Liver (tissue), 8 donors: ENCODE measurements at regions not wholly inside any gene's neighbourhood (a gene's known extent, or its start where the extent isn't known, plus 50 kb on each side); places are given as distances from the start of the nearest gene placed in this dataset.

ENCODE experiments used
- DNase-seq: peaks from one replicate; pipeline ENCODE4 v3.0.0-alpha.2; 2017; ENCODE audit warnings: low spot score
- H3K27ac ChIP-seq, 2 donors: one replicate each; pipeline ENCODE4 v1.7.0; 2013; ENCODE audit warnings: inconsistent platforms in 2 of 2, low read length in 2 of 2, control low read depth in 1 of 2, low read depth in 1 of 2, mild to moderate bottlenecking in 1 of 2
- H3K27me3 ChIP-seq, 4 donors: one replicate each; pipeline versions ENCODE4 v1.6.1 to v1.7.0; 2013; ENCODE audit warnings: low read length in 3 of 4, inconsistent platforms in 1 of 4, mild to moderate bottlenecking in 1 of 4, moderate library complexity in 1 of 4; ENCODE audit not compliant: control insufficient read depth in 4 of 4, insufficient read depth in 4 of 4
- H3K36me3 ChIP-seq, 4 donors: one replicate each; pipeline versions ENCODE4 v1.6.1 to v1.7.0; 2013; ENCODE audit warnings: low read length in 3 of 4, mild to moderate bottlenecking in 3 of 4, low read depth in 1 of 4, moderate library complexity in 1 of 4; ENCODE audit not compliant: control insufficient read depth in 4 of 4, insufficient read depth in 3 of 4
- H3K4me1 ChIP-seq, 4 donors: one replicate each; pipeline versions ENCODE4 v1.6.1 to v1.7.0; 2013; ENCODE audit warnings: low read length in 3 of 4, mild to moderate bottlenecking in 3 of 4, moderate library complexity in 1 of 4; ENCODE audit not compliant: control insufficient read depth in 4 of 4, insufficient read depth in 4 of 4
- H3K4me3 ChIP-seq, 3 donors: one replicate each; pipeline versions ENCODE4 v1.6.1 to v1.7.0; 2013; ENCODE audit warnings: low read length in 3 of 3, control low read depth in 1 of 3, low read depth in 1 of 3, mild to moderate bottlenecking in 1 of 3
- H3K9ac ChIP-seq, 2 donors: one replicate each; pipeline ENCODE4 v1.7.0; 2013; ENCODE audit warnings: low read length in 2 of 2, mild to moderate bottlenecking in 2 of 2, moderate library complexity in 2 of 2, control low read depth in 1 of 2, low read depth in 1 of 2
- H3K9me3 ChIP-seq, 4 donors: one replicate each; pipeline versions ENCODE4 v1.6.1 to v1.7.0; 2013; ENCODE audit warnings: low read length in 3 of 4; ENCODE audit not compliant: control insufficient read depth in 4 of 4
- EGR1 ChIP-seq, 2 donors: IDR thresholded peaks; 2 replicates each; pipeline ENCODE4 v1.6.1; 2016 to 2018; ENCODE audit warnings: antibody characterized with exemption in 2 of 2, low read depth in 2 of 2
- FOXA1 ChIP-seq: IDR thresholded peaks from 2 replicates; pipeline ENCODE4 v1.6.1; 2016; ENCODE audit warnings: antibody characterized with exemption
- FOXA2 ChIP-seq: IDR thresholded peaks from 2 replicates; pipeline ENCODE4 v1.6.1; 2016; ENCODE audit warnings: antibody characterized with exemption
- GABPA ChIP-seq, 2 donors: IDR thresholded peaks in 1 of 2; conservative IDR thresholded peaks in 1 of 2; 2 replicates each; pipeline ENCODE4 v1.6.1; 2016; ENCODE audit warnings: antibody characterized with exemption in 2 of 2, mild to moderate bottlenecking in 1 of 2, moderate library complexity in 1 of 2
- HNF4A ChIP-seq, 2 donors: conservative IDR thresholded peaks; 2 replicates each; pipeline ENCODE4 v1.6.1; 2016; ENCODE audit warnings: antibody characterized with exemption in 2 of 2, mild to moderate bottlenecking in 2 of 2
- HNF4G ChIP-seq: IDR thresholded peaks from 2 replicates; pipeline ENCODE4 v1.6.1; 2016; ENCODE audit warnings: antibody characterized with exemption
- JUND ChIP-seq, 2 donors: IDR thresholded peaks; 2 replicates each; pipeline ENCODE4 v1.6.1; 2016; ENCODE audit warnings: antibody characterized with exemption in 2 of 2
- MAX ChIP-seq: IDR thresholded peaks from 2 replicates; pipeline ENCODE4 v1.6.1; 2016; ENCODE audit warnings: antibody characterized with exemption
- NR2F2 ChIP-seq: IDR thresholded peaks from 2 replicates; pipeline ENCODE4 v1.6.1; 2016; ENCODE audit warnings: antibody characterized with exemption
- RAD21 ChIP-seq, 2 donors: IDR thresholded peaks; 2 replicates each; pipeline ENCODE4 v1.6.1; 2016; ENCODE audit warnings: antibody characterized with exemption in 2 of 2, mild to moderate bottlenecking in 2 of 2
- RXRA ChIP-seq, 2 donors: IDR thresholded peaks; 2 replicates each; pipeline ENCODE4 v1.6.1; 2017 to 2018; ENCODE audit warnings: antibody characterized with exemption in 2 of 2, mild to moderate bottlenecking in 1 of 2
- SP1 ChIP-seq: IDR thresholded peaks from 2 replicates; pipeline ENCODE4 v1.6.1; 2018; ENCODE audit warnings: antibody characterized with exemption, mild to moderate bottlenecking
- TAF1 ChIP-seq: conservative IDR thresholded peaks from 2 replicates; pipeline ENCODE4 v1.6.1; 2016; ENCODE audit warnings: antibody characterized with exemption, mild to moderate bottlenecking
- YY1 ChIP-seq: IDR thresholded peaks from 2 replicates; pipeline ENCODE4 v1.6.1; 2016; ENCODE audit warnings: antibody characterized with exemption, mild to moderate bottlenecking
- ZBTB33 ChIP-seq: IDR thresholded peaks from 2 replicates; pipeline ENCODE4 v1.6.1; 2016; ENCODE audit warnings: antibody characterized with exemption
- WGBS: extraction: QIAGEN DNeasy Blood & Tissue Kit; methylation state at CpG from one replicate; pipeline ENCODE4 v1.1.7; 2013; 5-methylcytosine and 5-hydroxymethylcytosine counted together
- TF ChIP-seq, protein P1 (sequence below): fragments of 150-350 bp; IDR thresholded peaks from 2 replicates; pipeline ENCODE4 v1.5.1; 2017; ENCODE audit warnings: improper control_type of control experiment, low read depth, low read length; ENCODE audit not compliant: missing input control
- donor health status: healthy.
- donor health status: healthy.
- donor health status: healthy.
- donor health status: healthy.
- donor health status: healthy.

DNA sequence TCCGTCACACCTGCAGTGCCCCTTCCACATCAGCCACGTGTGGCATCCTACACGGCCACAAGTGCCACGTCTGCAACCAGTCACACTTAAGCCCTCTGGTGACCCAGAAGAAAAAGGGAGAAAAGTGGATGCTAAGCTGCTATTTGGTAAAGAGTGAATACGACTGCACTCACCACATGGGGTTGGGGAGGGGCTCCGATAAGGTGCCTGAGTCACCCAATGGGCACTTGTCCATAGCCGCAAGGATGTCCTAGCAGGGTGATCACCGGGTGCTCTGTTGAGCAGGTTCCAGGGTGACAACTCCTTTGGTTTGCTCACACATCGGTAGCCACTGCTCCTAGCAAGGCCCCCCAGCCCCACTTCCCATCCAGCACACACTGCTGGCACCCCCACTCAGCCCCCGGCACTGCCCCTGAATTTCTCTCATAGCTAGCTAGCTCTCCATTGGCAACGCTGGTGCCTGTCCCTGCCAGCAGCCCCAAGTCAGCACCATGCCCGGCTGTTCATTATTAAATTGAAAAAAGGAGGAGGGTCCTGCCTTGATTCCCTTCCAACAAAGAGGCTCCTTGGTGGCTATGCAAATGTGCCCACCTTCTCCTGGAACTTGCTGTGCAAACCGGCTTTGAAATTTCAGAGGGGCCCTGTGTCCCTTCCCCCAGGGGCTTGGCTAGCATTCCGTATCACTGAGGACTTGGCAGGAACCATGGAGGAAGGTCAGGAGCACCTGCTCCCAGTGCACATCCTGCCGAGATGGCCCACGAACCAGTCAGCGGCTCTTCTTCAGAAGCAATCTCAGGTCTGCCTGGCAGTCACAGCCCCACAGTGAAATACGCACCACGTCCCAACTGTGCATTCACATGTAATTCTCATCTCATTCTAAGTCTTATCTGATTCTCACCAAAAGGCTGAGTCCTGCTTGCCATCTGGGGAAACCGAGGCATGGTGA, 227.7 kb upstream of the DIO3 start:
- 83% methylated on average over 20 of the region's 20 CpGs for WGBS
- TF ChIP-seq, protein P1, sequence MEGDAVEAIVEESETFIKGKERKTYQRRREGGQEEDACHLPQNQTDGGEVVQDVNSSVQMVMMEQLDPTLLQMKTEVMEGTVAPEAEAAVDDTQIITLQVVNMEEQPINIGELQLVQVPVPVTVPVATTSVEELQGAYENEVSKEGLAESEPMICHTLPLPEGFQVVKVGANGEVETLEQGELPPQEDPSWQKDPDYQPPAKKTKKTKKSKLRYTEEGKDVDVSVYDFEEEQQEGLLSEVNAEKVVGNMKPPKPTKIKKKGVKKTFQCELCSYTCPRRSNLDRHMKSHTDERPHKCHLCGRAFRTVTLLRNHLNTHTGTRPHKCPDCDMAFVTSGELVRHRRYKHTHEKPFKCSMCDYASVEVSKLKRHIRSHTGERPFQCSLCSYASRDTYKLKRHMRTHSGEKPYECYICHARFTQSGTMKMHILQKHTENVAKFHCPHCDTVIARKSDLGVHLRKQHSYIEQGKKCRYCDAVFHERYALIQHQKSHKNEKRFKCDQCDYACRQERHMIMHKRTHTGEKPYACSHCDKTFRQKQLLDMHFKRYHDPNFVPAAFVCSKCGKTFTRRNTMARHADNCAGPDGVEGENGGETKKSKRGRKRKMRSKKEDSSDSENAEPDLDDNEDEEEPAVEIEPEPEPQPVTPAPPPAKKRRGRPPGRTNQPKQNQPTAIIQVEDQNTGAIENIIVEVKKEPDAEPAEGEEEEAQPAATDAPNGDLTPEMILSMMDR: no peak
- no peak for TF ChIP-seq SP1
- no peak for TF ChIP-seq GABPA (IDR thresholded peaks at IDR 0.05 in 1 of 2, conservative IDR thresholded peaks at IDR 0.05 in 1 of 2)
- no peak for TF ChIP-seq FOXA2
- no peak for TF ChIP-seq JUND (IDR thresholded peaks at IDR 0.05)
- TF ChIP-seq EGR1 (IDR thresholded peaks at IDR 0.05; ENCODE audit: low read depth in 2 of 2): no peak
- TF ChIP-seq RXRA (IDR thresholded peaks at IDR 0.05): no peak
- no peak for TF ChIP-seq FOXA1
- TF ChIP-seq HNF4G: no peak
- no peaks in the 10 kb centered on the region for H3K36me3 ChIP-seq
- no peaks in the 10 kb centered on the region for H3K27me3 ChIP-seq
- H3K4me3 ChIP-seq: no peak overlapping the region
- H3K27ac ChIP-seq: peak overlapping the region in 1 of 2 donors; percentile 80
- H3K9ac ChIP-seq: peak overlapping the region in 1 of 2 donors; percentile 38
- no peaks in the 10 kb centered on the region for H3K9me3 ChIP-seq
- DNase-seq: no peak
- H3K4me1 ChIP-seq: peaks cover 18 to 44% (median 30%) of the 10 kb centered on the region in 4 donors

DNA sequence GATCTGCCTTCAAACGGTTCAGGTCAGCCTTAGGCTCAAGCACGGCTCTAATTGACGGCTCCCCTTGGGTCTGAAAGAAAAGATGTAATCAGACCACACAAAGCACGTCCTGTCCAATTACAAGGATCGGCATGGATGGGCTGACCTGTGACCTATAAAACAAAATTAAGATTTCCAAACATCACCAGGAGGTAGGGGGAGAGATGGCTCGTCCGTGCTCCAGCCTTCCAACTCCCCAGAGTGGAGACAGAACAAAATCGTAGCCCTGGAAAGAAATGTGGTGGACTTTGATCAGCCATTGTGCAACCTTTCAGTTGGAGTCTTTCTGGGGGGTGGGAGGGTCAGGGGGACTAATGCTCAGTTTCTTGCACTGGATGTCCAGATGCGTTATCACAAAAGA, 226.6 kb upstream of the DIO3 start:
- peak; percentile 74 to 79 for TF ChIP-seq HNF4A (conservative IDR thresholded peaks at IDR 0.05)
- TF ChIP-seq YY1: no peak
- TF ChIP-seq RXRA (IDR thresholded peaks at IDR 0.05): peak in 1 of 2 donors; percentile 21
- TF ChIP-seq NR2F2: peak; percentile 5
- no peak for TF ChIP-seq GABPA (IDR thresholded peaks at IDR 0.05 in 1 of 2, conservative IDR thresholded peaks at IDR 0.05 in 1 of 2)
- no peak overlapping the region for H3K4me3 ChIP-seq
- H3K9me3 ChIP-seq: no peaks in the 10 kb centered on the region
- H3K36me3 ChIP-seq: no peaks in the 10 kb centered on the region
- peak overlapping the region; percentile 80 to 92 for H3K27ac ChIP-seq
- no peak for DNase-seq
- 43% methylated on average over 9 of the region's 9 CpGs for WGBS
- no peak overlapping the region for H3K9ac ChIP-seq
- H3K4me1 ChIP-seq: peaks cover 15 to 33% (median 23%) of the 10 kb centered on the region in 4 donors
- H3K27me3 ChIP-seq: no peaks in the 10 kb centered on the region

GRCh38 chr14:101335061-101335661, 226.1 kb upstream of the DIO3 start:
- H3K4me3 ChIP-seq: no peak overlapping the region
- DNase-seq: peak; percentile 44
- H3K9me3 ChIP-seq: no peaks in the 10 kb centered on the region
- H3K27ac ChIP-seq: peak overlapping the region; percentile 80 to 92
- WGBS: 22% methylated on average over 13 of the region's 13 CpGs
- no peak overlapping the region for H3K9ac ChIP-seq
- no peaks in the 10 kb centered on the region for H3K27me3 ChIP-seq
- H3K36me3 ChIP-seq: no peaks in the 10 kb centered on the region
- peaks cover 12 to 33% (median 23%) of the 10 kb centered on the region in 4 donors for H3K4me1 ChIP-seq
- TF ChIP-seq ZBTB33 (peak; percentile 67), MAX (peak; percentile 79), EGR1 (IDR thresholded peaks at IDR 0.05; ENCODE audit: low read depth in 2 of 2) (no peak), RAD21 (IDR thresholded peaks at IDR 0.05) (peak; percentile 44 to 53), YY1 (peak; percentile 55), SP1 (peak; percentile 58), RXRA (IDR thresholded peaks at IDR 0.05) (peak; percentile 54 to 82), JUND (IDR thresholded peaks at IDR 0.05) (peak in 1 of 2 donors; percentile 81), TAF1 (no peak), FOXA2 (peak; percentile 85)
- TF ChIP-seq, protein P1: no peak
